ENCODE measurements at regions not wholly inside any gene's neighbourhood (a gene's known extent, or its start where the extent isn't known, plus 50 kb on each side); places are given as distances from the start of the nearest gene placed in this dataset.

DNA sequence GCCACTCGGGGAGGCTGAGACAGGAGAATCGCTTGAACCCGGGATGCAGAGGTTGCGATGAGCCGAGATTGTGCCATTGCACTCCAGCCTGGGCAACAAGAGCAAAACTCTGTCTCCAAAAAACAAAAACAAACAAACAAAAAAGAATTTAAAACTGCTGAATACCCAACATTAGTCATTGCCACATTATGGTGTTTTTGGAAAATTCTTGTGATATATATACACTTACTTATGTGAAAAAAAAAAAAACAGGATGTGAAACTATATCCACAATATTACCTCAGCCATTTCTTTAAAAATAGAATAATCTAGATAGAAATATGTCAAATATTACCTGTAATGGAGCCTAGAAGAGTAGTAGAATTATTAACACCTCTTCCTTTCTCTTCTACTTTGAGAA, 288.3 kb upstream of the FN1 start:
- no peak for TF ChIP-seq CTCF (IDR thresholded peaks at IDR 0.05; ENCODE audit: low read depth, low read length, poor library complexity, severe bottlenecking)
- TF ChIP-seq EZH2phosphoT487 (IDR thresholded peaks at IDR 0.05; ENCODE audit: borderline replicate concordance, low read length): no peak

All from DOHH2 (cell line).